22Rv1 (cell line): ENCODE measurements at regions not wholly inside any gene's neighbourhood (a gene's known extent, or its start where the extent isn't known, plus 50 kb on each side); places are given as distances from the start of the nearest gene placed in this dataset.

ENCODE experiments used
- CTCF ChIP-seq: fragments of 450-650 bp; IDR thresholded peaks from 2 replicates; pipeline ENCODE4 v1.5.1; 2017; ENCODE audit warnings: mild to moderate bottlenecking
- ZFX ChIP-seq: fragments of 450-650 bp; IDR thresholded peaks from 2 replicates; pipeline ENCODE4 v1.6.1; 2017; ENCODE audit warnings: antibody characterized with exemption, borderline replicate concordance

GRCh38 chr1:185495898-185496297 is 178.9 kb upstream of the IVNS1ABP start:
- TF ChIP-seq CTCF (no peak), ZFX (no peak)
